IMR-90 (cell line): ENCODE measurements at regions not wholly inside any gene's neighbourhood (a gene's known extent, or its start where the extent isn't known, plus 50 kb on each side); places are given as distances from the start of the nearest gene placed in this dataset.

Source experiments
- ATAC-seq: fragments of 200-7000 bp; cut with Tn5 transposase; 2 replicates; pipeline ENCODE4 v1.9.1; 2020; ENCODE audit warnings: low read depth, mild to moderate bottlenecking, moderate library complexity
- BruUV-seq: library from RNA; stranded (reverse); fragments of 400-500 nt; replicated peaks from 2 replicates; lab custom pipeline; 2021; lab: Mats Ljungman, UMichigan
- CTCF ChIA-PET: fragments of 300-600 bp; formaldehyde crosslinking; extraction: SDS; loops from one replicate; lab custom pipeline; 2021; ENCODE audit warnings: antibody characterized with exemption; lab: Yijun Ruan, JAX
- POLR2A ChIA-PET: fragments of 300-600 bp; sonication (Branson Sonifier 250); formaldehyde crosslinking; loops from one replicate; lab custom pipeline; 2022; ENCODE audit warnings: antibody characterized with exemption; ENCODE audit not compliant: unreplicated experiment; lab: Charles Lee
- DNase-seq: peaks from one replicate; pipeline ENCODE4 v3.0.0; 2013
- H2AFZ ChIP-seq: replicated peaks from 2 replicates; pipeline ENCODE3; 2013; ENCODE audit warnings: low read length, mild to moderate bottlenecking; ENCODE audit not compliant: poor library complexity
- H2AK5ac ChIP-seq: 2 replicates; pipeline ENCODE4 v1.6.1; 2013; ENCODE audit warnings: low read depth, low read length, inconsistent platforms
- H2AK9ac ChIP-seq: replicated peaks from 2 replicates; pipeline ENCODE3; 2013; ENCODE audit warnings: mild to moderate bottlenecking, low read depth, low read length, moderate library complexity; ENCODE audit not compliant: poor library complexity
- H2BK120ac ChIP-seq: 2 replicates; pipeline ENCODE4 v1.6.1; 2013; ENCODE audit warnings: low read depth, low read length, inconsistent platforms
- H2BK15ac ChIP-seq: 3 replicates; pipeline ENCODE4 v1.6.1; 2013; ENCODE audit warnings: low read depth, low read length, inconsistent platforms
- H2BK20ac ChIP-seq: 2 replicates; pipeline ENCODE4 v1.6.1; 2013; ENCODE audit warnings: low read depth, mild to moderate bottlenecking, inconsistent platforms, low read length, moderate library complexity
- H2BK5ac ChIP-seq: 2 replicates; pipeline ENCODE4 v1.6.1; 2013; ENCODE audit warnings: mild to moderate bottlenecking, low read depth, low read length, inconsistent platforms; ENCODE audit not compliant: poor library complexity, severe bottlenecking
- H3K14ac ChIP-seq: replicated peaks from 2 replicates; pipeline ENCODE4 v1.6.1; 2013; ENCODE audit warnings: low read depth, low read length, inconsistent platforms
- H3K18ac ChIP-seq: 2 replicates; pipeline ENCODE4 v1.6.1; 2013; ENCODE audit warnings: low read depth, low read length, control low read depth
- H3K23ac ChIP-seq: 2 replicates; pipeline ENCODE4 v1.6.1; 2013; ENCODE audit warnings: low read depth, low read length, inconsistent platforms
- H3K27ac ChIP-seq: 2 replicates; pipeline ENCODE4 v1.5.1; 2013; ENCODE audit warnings: mild to moderate bottlenecking, control low read depth, low read length; ENCODE audit not compliant: insufficient read depth
- H3K27me3 ChIP-seq: 2 replicates; pipeline ENCODE4 v1.6.1; 2013; ENCODE audit warnings: low read length; ENCODE audit not compliant: control insufficient read depth, insufficient read depth
- H3K36me3 ChIP-seq: 2 replicates; pipeline ENCODE4 v1.6.1; 2013; ENCODE audit warnings: low read length, mixed read lengths; ENCODE audit not compliant: control insufficient read depth, insufficient read depth
- H3K4ac ChIP-seq: 2 replicates; pipeline ENCODE4 v1.6.1; 2013; ENCODE audit warnings: low read depth, low read length, inconsistent platforms
- H3K4me1 ChIP-seq: 2 replicates; pipeline ENCODE4 v1.6.1; 2013; ENCODE audit warnings: low read length, mixed read lengths; ENCODE audit not compliant: control insufficient read depth, insufficient read depth
- H3K4me2 ChIP-seq: 2 replicates; pipeline ENCODE4 v1.6.1; 2013; ENCODE audit warnings: low read depth, mild to moderate bottlenecking, control low read depth, low read length, moderate library complexity
- H3K4me3 ChIP-seq: 2 replicates; pipeline ENCODE4 v1.5.1; 2013; ENCODE audit warnings: low read depth, mild to moderate bottlenecking, control low read depth, low read length, moderate library complexity; ENCODE audit not compliant: insufficient read depth
- H3K56ac ChIP-seq: 2 replicates; pipeline ENCODE4 v1.6.1; 2013; ENCODE audit warnings: low read length, inconsistent platforms; ENCODE audit not compliant: insufficient read depth; ENCODE audit errors: extremely low read depth
- H3K79me1 ChIP-seq, 2 experiments: 2 replicates each; pipeline ENCODE4 v1.6.1; 2013; ENCODE audit warnings: low read length in 2 of 2, inconsistent platforms in 1 of 2, low read depth in 1 of 2
- H3K9ac ChIP-seq: 2 replicates; pipeline ENCODE4 v1.6.1; 2013; ENCODE audit warnings: low read depth, low read length, control low read depth
- H3K9me1 ChIP-seq: 2 replicates; pipeline ENCODE4 v1.6.1; 2013; ENCODE audit warnings: low read length, inconsistent platforms; ENCODE audit not compliant: insufficient read depth
- H3K9me3 ChIP-seq: 2 replicates; pipeline ENCODE4 v1.6.1; 2013; ENCODE audit warnings: low read length; ENCODE audit not compliant: control insufficient read depth, insufficient read depth
- H4K20me1 ChIP-seq: 2 replicates; pipeline ENCODE4 v1.6.1; 2013; ENCODE audit warnings: low read length, inconsistent platforms; ENCODE audit not compliant: insufficient read depth
- H4K5ac ChIP-seq: 2 replicates; pipeline ENCODE4 v1.6.1; 2013; ENCODE audit warnings: mild to moderate bottlenecking, low read depth, low read length, control low read depth
- H4K8ac ChIP-seq, 2 experiments: 2 replicates each; pipeline ENCODE4 v1.6.1; 2013; ENCODE audit warnings: low read depth in 2 of 2, low read length in 2 of 2, control low read depth in 1 of 2, inconsistent platforms in 1 of 2
- H4K91ac ChIP-seq: 2 replicates; pipeline ENCODE4 v1.6.1; 2013; ENCODE audit warnings: low read depth, low read length, inconsistent platforms; ENCODE audit not compliant: insufficient read depth
- CHD1 ChIP-seq: IDR thresholded peaks from 2 replicates; pipeline ENCODE4 v1.6.1; 2012; ENCODE audit warnings: low read depth, low read length, improper control_type of control experiment
- MAZ ChIP-seq: IDR thresholded peaks from 2 replicates; pipeline ENCODE4 v1.6.1; 2012; ENCODE audit warnings: low read depth, mild to moderate bottlenecking, low read length, improper control_type of control experiment, moderate library complexity, borderline replicate concordance
- NFE2L2 ChIP-seq: fragments of 150-350 bp; IDR thresholded peaks from 2 replicates; pipeline ENCODE4 v1.6.1; 2016; ENCODE audit warnings: low read depth, mild to moderate bottlenecking, low read length
- POLR2A ChIP-seq: IDR thresholded peaks from 2 replicates; pipeline ENCODE4 v1.6.1; 2012; ENCODE audit warnings: mild to moderate bottlenecking, low read depth, low read length
- RFX5 ChIP-seq: IDR thresholded peaks from 2 replicates; pipeline ENCODE4 v1.8.0; 2012; ENCODE audit warnings: low read depth, mild to moderate bottlenecking, low read length, moderate library complexity
- SMC3 ChIP-seq: fragments of 150-350 bp; IDR thresholded peaks from 2 replicates; pipeline ENCODE4 v1.6.1; 2016; ENCODE audit warnings: low read depth, mild to moderate bottlenecking, antibody characterized with exemption, low read length, moderate library complexity
- WGBS, 2 experiments: methylation state at CpG; one replicate each; pipeline versions ENCODE4 v1.1.5 to v1.1.7; 2013; ENCODE audit warnings: missing lambda C conversion rate in 2 of 2; ENCODE audit not compliant: insufficient read length in 1 of 2; ENCODE audit errors: extremely low coverage in 2 of 2; 5-methylcytosine and 5-hydroxymethylcytosine counted together
- dilution Hi-C: fragments of 300-500 bp; cut with HindIII; formaldehyde crosslinking; loops from one replicate; pipeline ENCODE4 v1.14.3; 2018; ENCODE audit warnings: low sequenced_read_pairs; ENCODE audit not compliant: unreplicated experiment
- in situ Hi-C: fragments of 300-500 bp; cut with MboI; formaldehyde crosslinking; loops from 3 replicates; pipeline ENCODE4 v1.14.3; 2019; ENCODE audit warnings: low sequenced_read_pairs, inconsistent platforms, mixed read lengths
- intact Hi-C: fragments of 100-400 bp; cut with micrococcal nuclease; formaldehyde crosslinking; loops from 2 replicates; pipeline ENCODE4 v1.10.0; 2022

GRCh38 chr16:79788949-79789348 lies 188.4 kb upstream of the MAF start:
- Histone ChIP-seq H3K9me3 (peaks cover 6% of the 10 kb centered on the region), H2BK5ac (no peak overlapping the region), H2AK9ac (no peak overlapping the region), H2BK20ac (no peak overlapping the region), H2AK5ac (no peak overlapping the region), H3K4me1 (no peaks in the 10 kb centered on the region), H3K9ac (no peak overlapping the region), H3K9me1 (no peaks in the 10 kb centered on the region), H3K56ac (no peak overlapping the region), H3K79me1 (no peaks in the 10 kb centered on the region), H3K4me3 (no peak overlapping the region), H3K36me3 (no peaks in the 10 kb centered on the region), H3K14ac (no peak overlapping the region), H2BK120ac (no peak overlapping the region), H3K4me2 (no peak overlapping the region), H4K8ac (no peak overlapping the region), H4K5ac (no peak overlapping the region), H3K18ac (no peak overlapping the region), H3K23ac (no peak overlapping the region), H4K20me1 (no peaks in the 10 kb centered on the region), H3K27ac (no peak overlapping the region), H2BK15ac (no peak overlapping the region), H3K4ac (no peak overlapping the region), H2AFZ (peak overlapping the region; percentile 24), H3K27me3 (no peaks in the 10 kb centered on the region), H4K91ac (no peak overlapping the region)
- POLR2A ChIA-PET: no interaction called here
- intact Hi-C loops (no loop called here), dilution Hi-C loops (no loop called here), in situ Hi-C loops (no loop called here)
- CTCF ChIA-PET: no interaction called here
- ATAC-seq: no peak
- no TSS peak for BruUV-seq
- TF ChIP-seq RFX5 (no peak), POLR2A (no peak), MAZ (no peak), CHD1 (no peak), SMC3 (no peak), NFE2L2 (no peak)
- DNase-seq: no peak
- WGBS, 2 experiments: 60% methylated on average over 1 of the region's 5 CpGs; no CpG with 5 or more reads in 1 of the 2 experiments
